NCI-H2227 (cell line): ENCODE measurements at regions not wholly inside any gene's neighbourhood (a gene's known extent, or its start where the extent isn't known, plus 50 kb on each side); places are given as distances from the start of the nearest gene placed in this dataset.
"Not testable (repeated sequence)": the region's sequence is repeated elsewhere in the genome, so short reads cannot be mapped to it uniquely, and the experiment has no call there.

ENCODE experiments used
- DNase-seq: peaks from one replicate; lab custom pipeline; 2025; ENCODE audit not compliant: unreplicated experiment; lab: John Stamatoyannopoulos, UW

- DNase-seq = peak; percentile 30
Measured at GRCh38 chr6:134678436-134678889, 271.4 kb downstream of the ALDH8A1 start.

DNA sequence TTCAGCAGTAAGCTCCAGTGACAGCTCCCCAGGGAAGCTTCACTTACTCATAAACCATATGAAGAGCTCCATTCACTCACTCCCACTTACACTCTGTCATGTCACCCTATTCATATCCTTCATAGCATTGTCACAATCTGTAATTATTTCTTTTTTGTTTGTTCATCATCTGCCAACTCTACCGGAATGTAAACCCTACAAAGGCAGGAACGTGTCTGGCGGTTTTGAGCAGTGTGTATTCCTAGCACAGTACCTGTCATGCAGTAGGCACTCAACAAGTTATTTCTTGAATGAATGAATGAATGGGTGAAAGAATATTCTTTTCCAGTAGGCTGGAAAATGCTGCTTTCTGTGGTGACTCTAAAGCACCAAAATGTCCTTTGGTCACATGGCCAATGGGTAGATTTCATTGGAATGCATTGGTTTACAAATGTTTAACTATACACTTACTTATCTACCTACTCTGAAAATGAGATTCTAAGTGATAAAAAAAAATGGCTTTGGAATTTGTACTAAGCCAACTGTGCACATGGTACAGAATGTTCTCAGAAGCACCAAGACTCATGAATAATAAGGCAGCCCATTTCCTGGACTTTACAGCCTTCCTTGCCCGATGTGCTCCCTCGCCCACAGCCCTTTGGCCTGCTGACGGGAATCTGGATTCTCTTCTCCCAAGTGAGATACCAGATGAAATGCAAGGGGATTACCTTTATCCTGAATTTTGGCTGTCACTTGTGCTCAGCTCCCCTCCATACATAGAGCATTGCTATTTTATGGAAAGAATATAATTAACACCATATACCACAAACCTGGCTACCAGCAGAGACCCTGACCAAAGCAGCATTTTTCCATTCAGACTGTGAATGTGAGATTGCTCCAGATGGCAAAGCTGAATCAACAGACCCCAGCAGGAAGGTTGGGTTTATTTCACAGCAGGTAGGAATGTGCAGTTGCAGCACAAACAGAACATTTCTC is 273.3 kb downstream of the ALDH8A1 start:
- DNase-seq = peak; percentile 14

DNA sequence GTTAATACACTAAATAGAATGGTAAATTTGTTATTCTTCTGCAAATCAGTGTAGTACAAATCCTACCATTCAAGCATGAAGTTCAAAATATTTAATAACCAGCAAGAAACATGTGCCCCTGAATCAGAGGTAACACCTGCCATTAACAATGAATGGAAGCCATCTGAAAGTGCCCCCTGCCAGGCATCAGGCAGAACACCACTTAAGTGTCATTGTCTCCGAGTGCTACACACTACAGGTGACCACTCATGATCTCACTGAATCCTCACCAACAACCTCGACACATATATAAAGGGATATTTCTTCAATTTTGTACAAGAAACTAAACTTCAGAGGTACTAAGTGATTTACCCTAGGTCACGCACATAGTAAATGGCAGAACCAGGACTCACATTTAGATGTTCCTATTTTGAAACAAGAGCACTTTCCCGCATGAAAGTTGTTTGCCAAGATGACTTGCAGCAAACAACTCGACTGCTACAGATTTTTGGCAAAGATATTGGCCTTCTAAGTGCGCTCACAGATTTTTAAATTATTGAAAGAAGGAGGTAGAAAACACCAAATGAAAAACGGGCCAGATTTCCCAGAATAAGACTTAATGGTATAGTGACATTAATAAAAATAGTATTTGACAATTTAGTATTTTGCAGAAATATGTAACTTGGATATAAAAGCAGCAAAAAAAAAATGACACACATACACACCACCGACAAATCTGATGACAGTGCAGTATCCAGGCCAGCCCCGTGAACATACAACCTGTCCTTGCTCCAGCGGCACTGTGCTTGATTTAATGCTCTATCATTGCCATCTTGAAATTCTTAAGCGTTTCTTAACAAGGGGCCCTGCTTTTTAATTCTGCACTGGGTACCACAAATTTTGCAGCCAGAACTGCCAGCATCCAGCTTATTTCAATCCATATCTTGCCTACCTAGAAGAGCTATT is 274.5 kb downstream of the ALDH8A1 start:
- DNase-seq = peak; percentile 66

GRCh38 chr6:134674562-134674961 is 275.3 kb downstream of the ALDH8A1 start:
- DNase-seq = no peak

DNA sequence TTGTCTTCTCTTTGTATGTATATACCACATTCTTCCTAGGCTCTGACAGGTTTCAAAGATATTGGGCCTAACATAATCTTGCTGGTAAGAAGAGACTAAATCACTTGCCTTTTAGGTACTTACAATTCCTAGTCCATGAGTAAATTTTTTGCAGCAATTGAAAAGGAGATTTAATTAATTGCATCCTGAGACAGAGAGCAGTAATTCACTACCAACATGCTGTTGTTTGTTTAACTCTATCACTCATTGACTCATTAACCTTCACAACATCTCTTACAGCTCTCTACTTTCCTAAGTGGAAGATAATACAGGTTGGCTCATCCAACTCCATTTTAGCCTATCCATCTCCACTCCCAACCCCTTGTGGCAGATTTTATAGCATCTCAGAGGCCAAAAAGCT is 280.4 kb downstream of the ALDH8A1 start:
- no peak for DNase-seq

- DNase-seq = no peak
Measured at GRCh38 chr6:134667111-134667510, 282.8 kb downstream of the ALDH8A1 start.

DNA sequence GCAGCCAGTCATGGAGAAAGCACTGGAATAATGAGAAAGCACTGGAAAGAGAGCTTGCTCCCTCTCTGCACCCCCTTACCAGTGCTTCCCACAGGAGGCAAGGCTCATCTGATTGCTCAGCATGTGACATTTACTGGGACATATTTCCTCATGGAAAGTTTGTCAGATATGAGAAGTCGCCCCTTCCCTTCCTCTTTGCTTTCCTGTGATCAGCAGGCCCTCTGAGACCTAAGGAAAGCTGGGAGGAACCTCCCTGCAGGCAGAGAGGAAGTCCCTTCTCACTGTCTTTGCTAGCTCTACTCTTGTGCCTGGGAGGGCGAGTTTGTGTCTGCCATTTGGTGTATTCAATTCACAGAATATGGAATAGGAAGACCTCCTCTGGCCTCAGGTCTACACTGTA is 283.8 kb downstream of the ALDH8A1 start:
- DNase-seq = no peak

GRCh38 chr6:134665029-134665723 is 284.7 kb downstream of the ALDH8A1 start:
- no peak for DNase-seq

- no peak for DNase-seq
Measured at GRCh38 chr6:134663800-134664535, 285.9 kb downstream of the ALDH8A1 start.

- no peak for DNase-seq
Measured at GRCh38 chr6:134663356-134663755, 286.5 kb downstream of the ALDH8A1 start.

DNA sequence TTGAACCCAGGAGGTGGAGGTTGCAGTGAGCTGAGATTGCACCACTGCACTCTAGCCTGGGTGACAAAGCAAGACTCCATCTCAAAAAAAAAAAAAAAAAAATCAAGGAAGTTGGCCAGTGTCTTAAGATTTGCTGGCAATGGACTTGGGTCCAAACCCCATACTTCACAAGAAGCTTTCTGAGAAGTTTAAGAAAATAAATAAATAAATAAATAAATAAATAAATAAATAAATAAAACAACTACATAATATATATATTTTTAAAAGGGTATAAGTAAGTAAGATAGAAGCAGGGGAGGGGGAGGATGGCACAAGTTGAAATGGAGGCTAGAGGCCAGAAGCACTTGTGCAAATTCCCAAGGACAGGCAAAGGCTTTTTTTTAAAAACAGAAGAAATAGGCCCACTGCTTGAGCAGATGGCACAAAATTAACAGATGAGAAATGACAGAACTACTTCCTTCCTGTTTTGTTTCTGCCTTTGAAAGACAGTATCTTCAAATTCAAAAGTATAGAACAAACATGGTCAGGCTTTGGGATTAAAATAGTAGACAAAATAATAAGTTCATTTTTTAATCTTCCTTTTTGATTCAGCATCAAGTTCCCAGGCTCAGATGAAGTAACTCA is 287.7 kb downstream of the ALDH8A1 start:
- DNase-seq = no peak

- DNase-seq = not testable (repeated sequence)
Measured at GRCh38 chr6:134659885-134660284, 290.0 kb downstream of the ALDH8A1 start.

DNA sequence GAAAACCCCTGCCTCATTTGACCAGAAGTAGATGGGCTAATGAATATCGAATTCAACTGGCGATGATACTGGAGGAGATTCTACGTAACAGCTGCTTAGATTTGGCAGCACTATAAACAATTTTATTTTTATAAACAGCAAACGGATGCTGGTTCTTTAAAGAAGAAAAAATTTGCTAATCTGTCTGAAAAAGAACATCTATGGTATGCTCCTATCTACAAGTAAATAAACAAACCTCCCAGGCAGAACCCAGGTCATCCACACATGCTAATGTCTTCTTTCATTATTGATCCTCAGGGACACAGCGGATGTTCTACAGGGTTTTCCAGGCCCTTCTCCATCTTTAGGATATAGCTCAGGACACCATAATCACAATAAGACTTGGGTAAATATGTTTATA is 291.3 kb downstream of the ALDH8A1 start:
- DNase-seq = no peak

DNA sequence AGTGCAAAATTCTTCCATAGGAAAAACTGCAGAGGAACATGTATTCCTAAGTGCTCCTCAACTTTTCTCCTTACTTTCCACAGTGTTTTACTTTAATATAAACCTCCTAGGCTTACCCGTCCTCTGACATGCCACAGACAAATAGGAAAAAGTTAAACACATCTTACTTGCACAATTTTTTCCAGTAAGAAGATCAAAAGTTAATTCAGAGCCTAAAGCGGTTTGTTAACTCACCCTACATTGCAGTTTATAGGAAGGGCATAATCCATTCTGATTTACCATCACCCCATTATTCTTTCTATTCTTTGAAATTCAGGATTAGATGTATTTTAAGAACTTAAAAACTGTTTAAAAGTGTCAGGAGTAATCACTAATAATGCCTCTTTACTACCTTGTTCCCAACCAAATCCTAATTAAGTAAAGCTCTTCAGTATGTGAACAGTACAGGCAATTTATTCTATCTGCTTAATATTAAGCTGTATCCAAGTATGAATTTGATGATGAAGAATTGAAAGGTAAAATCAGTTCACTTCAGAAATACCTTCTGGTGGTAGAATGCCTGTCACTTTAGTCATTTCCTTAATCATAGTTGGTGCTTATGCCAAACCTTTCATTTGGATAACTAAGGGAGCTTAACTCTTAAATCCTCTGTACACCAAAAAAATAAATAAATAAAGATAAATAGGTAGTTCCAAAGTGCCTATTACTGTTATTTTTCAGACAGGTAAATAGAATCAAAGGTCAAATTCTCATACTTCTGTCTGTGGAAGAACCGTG is 292.0 kb downstream of the ALDH8A1 start:
- DNase-seq = no peak

DNA sequence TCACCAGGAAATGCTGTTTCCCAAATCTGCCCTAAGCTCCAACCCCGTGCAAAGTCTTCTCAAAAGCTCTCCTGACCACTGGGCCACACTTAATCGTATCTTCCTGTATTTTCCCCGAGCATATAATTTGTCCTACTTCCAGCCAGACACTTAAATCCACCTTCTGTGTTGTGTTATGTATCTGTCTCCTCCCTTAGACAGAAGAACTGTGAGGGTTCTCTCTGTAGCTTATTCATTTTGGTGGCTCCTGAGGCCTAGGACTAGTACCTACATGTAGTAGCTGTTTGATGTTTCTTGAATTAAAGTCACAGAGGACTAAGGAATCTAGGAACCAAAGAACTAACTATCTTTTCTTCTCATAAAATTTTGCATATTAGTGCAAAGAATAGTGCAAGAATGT is 292.6 kb downstream of the ALDH8A1 start:
- DNase-seq = no peak

DNA sequence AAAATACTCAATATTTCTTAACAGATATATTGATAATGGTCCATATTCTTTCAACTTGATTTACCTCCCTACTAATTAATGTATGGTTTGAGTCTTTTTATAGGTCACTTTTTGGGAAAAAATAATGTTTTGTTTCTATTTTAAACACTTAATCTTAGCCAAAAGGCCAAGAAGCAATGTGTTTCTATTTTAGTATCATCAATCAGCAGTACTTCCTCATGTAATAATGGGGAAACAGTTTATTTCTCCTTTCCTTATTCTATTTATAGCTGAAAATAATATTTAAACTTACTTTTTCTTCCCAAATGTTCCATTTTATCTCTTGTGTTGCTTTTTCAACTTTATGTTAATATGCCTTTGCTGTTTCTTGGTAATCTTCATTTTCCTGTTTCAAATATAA is 295.1 kb downstream of the ALDH8A1 start:
- no peak for DNase-seq

DNA sequence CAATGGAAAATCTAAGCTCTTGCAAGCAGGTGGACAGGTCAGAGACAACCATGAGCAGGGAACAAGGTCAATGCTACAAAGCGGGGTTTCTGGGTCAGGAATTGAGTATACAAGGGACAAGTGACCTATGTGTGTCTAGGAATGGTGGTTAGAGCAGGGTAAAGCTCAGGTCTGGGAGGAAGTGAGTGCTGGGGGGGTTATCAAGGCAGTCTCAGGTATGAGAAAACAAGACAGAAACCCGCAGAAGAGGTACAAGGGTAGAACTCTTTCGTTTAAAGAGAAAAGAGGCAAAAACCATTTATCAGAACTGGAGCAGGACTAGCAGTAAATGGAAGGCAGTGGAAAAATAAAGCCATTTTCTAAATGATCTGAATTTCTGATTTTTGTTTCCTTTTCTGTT is 298.4 kb downstream of the ALDH8A1 start:
- no peak for DNase-seq

DNA sequence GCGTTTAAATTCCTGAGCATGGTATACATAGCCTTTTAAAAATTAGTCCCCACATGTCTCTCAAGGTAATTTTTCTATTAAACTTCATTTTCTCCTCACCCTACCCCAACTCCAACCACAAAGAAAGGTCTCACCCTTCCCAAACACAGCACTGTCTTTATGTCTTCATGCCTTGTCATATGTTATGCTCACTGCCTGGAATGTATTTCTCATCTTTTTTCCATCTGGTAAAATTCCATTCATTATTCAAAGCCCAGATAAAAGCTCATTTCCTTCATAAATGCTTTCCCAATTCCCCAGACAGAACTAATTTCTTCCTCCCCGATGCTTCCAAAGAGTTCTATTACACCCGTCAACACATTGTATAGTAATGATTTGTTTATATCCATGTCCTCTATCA is 302.0 kb downstream of the ALDH8A1 start:
- no peak for DNase-seq

DNA sequence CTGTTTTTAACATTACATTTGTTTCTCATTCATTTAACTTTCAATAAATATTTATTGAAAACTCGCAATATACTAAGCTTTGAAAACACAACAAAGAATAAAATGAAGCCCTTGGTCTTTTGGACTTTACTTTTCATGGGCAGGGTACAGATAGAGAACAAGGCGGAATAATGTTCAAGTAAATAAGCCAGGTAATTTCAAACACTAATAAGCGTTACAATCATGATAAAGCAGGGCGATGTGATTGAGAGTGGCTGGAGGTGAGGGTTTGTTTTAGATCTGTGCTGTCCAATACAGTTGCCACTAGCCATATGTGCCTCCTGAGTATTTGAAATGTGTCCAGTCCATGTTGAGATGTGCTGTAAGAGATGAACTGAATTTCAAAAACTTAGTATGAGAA is 307.1 kb downstream of the ALDH8A1 start:
- DNase-seq = no peak
